WTC11 (cell line): ENCODE measurements at regions not wholly inside any gene's neighbourhood (a gene's known extent, or its start where the extent isn't known, plus 50 kb on each side); places are given as distances from the start of the nearest gene placed in this dataset.

Experiments used
- ATAC-seq: fragments of 200-7000 bp; cut with Tn5 transposase; 2 replicates; pipeline ENCODE4 v1.10.0; 2021; ENCODE audit warnings: mild to moderate bottlenecking, moderate library complexity
- CTCF ChIA-PET: fragments of 300-600 bp; sonication (Branson Sonifier 250); formaldehyde crosslinking; loops from one replicate; lab custom pipeline; 2021; ENCODE audit warnings: antibody characterized with exemption; lab: Charles Lee
- POLR2A ChIA-PET: fragments of 350-600 bp; sonication (Branson Sonifier 250); formaldehyde crosslinking; loops from one replicate; lab custom pipeline; 2021; ENCODE audit warnings: antibody characterized with exemption; lab: Charles Lee
- DNase-seq: peaks from one replicate; pipeline ENCODE4 v3.0.0; 2021; ENCODE audit warnings: low spot score
- H3K27ac Mint-ChIP-seq: 2 replicates; pipeline ENCODE4 v1.8.0; 2021; ENCODE audit warnings: mixed read lengths
- H3K27me3 Mint-ChIP-seq: 2 replicates; pipeline ENCODE4 v1.8.0; 2021; ENCODE audit warnings: low read depth, mild to moderate bottlenecking, moderate library complexity, mixed read lengths
- H3K36me3 Mint-ChIP-seq: 2 replicates; pipeline ENCODE4 v1.8.0; 2021; ENCODE audit warnings: mixed read lengths
- H3K4me1 Mint-ChIP-seq: 2 replicates; pipeline ENCODE4 v1.8.0; 2022; ENCODE audit warnings: mixed read lengths
- H3K4me3 Mint-ChIP-seq: 2 replicates; pipeline ENCODE4 v1.8.0; 2021; ENCODE audit warnings: mild to moderate bottlenecking, moderate library complexity, mixed read lengths
- H3K9me3 Mint-ChIP-seq: 2 replicates; pipeline ENCODE4 v1.8.0; 2021; ENCODE audit warnings: mixed read lengths
- FOXP1 ChIP-seq: sonication (generic); formaldehyde crosslinking; IDR thresholded peaks from 2 replicates; pipeline ENCODE4 v1.8.0; 2022; ENCODE audit warnings: missing genetic modification reagents, mild to moderate bottlenecking, moderate library complexity, borderline replicate concordance
- GABPB1 ChIP-seq: sonication (generic); formaldehyde crosslinking; IDR thresholded peaks from 2 replicates; pipeline ENCODE4 v1.8.1; 2023; ENCODE audit warnings: mild to moderate bottlenecking, missing genetic modification reagents
- GTF2I ChIP-seq: fragments of 250-450 bp; sonication (Bioruptor Pico); conservative IDR thresholded peaks from 2 replicates; pipeline ENCODE4 v1.4.0; 2021; ENCODE audit warnings: mild to moderate bottlenecking
- JUN ChIP-seq: sonication (generic); formaldehyde crosslinking; IDR thresholded peaks from 2 replicates; pipeline ENCODE4 v1.8.0; 2023; ENCODE audit warnings: mild to moderate bottlenecking, missing genetic modification reagents
- MYBL2 ChIP-seq: sonication (generic); formaldehyde crosslinking; IDR thresholded peaks from 2 replicates; pipeline ENCODE4 v1.8.1; 2023; ENCODE audit warnings: mild to moderate bottlenecking, moderate library complexity, missing genetic modification reagents
- NFYB ChIP-seq: sonication (generic); formaldehyde crosslinking; conservative IDR thresholded peaks from 2 replicates; pipeline ENCODE4 v1.8.0; 2022; ENCODE audit warnings: low read depth, missing genetic modification reagents
- SOX15 ChIP-seq: fragments of 250-450 bp; sonication (Bioruptor Pico); IDR thresholded peaks from 2 replicates; pipeline ENCODE4 v1.9.0; 2021; ENCODE audit warnings: mild to moderate bottlenecking
- TEAD1 ChIP-seq: sonication (generic); formaldehyde crosslinking; IDR thresholded peaks from 2 replicates; pipeline ENCODE4 v1.8.0; 2022; ENCODE audit warnings: mild to moderate bottlenecking, missing genetic modification reagents
- ZNF219 ChIP-seq: sonication (generic); formaldehyde crosslinking; IDR thresholded peaks from 2 replicates; pipeline ENCODE4 v1.8.0; 2023; ENCODE audit warnings: missing genetic modification reagents, mild to moderate bottlenecking, borderline replicate concordance
- ZNF232 ChIP-seq: sonication (generic); formaldehyde crosslinking; IDR thresholded peaks from 2 replicates; pipeline ENCODE4 v1.8.0; 2022; ENCODE audit warnings: mild to moderate bottlenecking, missing genetic modification reagents
- ZNF317 ChIP-seq: sonication (generic); formaldehyde crosslinking; IDR thresholded peaks from 2 replicates; pipeline ENCODE4 v1.8.1; 2023; ENCODE audit warnings: low read depth, mild to moderate bottlenecking, moderate library complexity, missing genetic modification reagents, borderline replicate concordance
- TF ChIP-seq, protein P1 (sequence below): sonication (generic); formaldehyde crosslinking; IDR thresholded peaks from 2 replicates; pipeline ENCODE4 v1.8.1; 2023; ENCODE audit warnings: mild to moderate bottlenecking, missing genetic modification reagents, borderline replicate concordance
- TF ChIP-seq, protein P2 (sequence below): sonication (generic); formaldehyde crosslinking; IDR thresholded peaks from 2 replicates; pipeline ENCODE4 v1.8.1; 2022; ENCODE audit warnings: missing genetic modification reagents, borderline replicate concordance
- TF ChIP-seq, protein P3 (sequence below): sonication (generic); formaldehyde crosslinking; conservative IDR thresholded peaks from 2 replicates; pipeline ENCODE4 v1.8.1; 2022; ENCODE audit warnings: mild to moderate bottlenecking, missing genetic modification reagents
- TF ChIP-seq, protein P4 (sequence below): fragments of 250-450 bp; sonication (Bioruptor Pico); IDR thresholded peaks from 2 replicates; pipeline ENCODE4 v2.1.2; 2022; ENCODE audit warnings: mild to moderate bottlenecking, moderate library complexity
- TF ChIP-seq, protein P5 (sequence below): sonication (generic); formaldehyde crosslinking; IDR thresholded peaks from 2 replicates; pipeline ENCODE4 v1.8.1; 2023; ENCODE audit warnings: mild to moderate bottlenecking, missing genetic modification reagents, moderate library complexity
- TF ChIP-seq, protein P6 (sequence below): sonication (generic); formaldehyde crosslinking; IDR thresholded peaks from 2 replicates; pipeline ENCODE4 v1.8.1; 2023; ENCODE audit warnings: mild to moderate bottlenecking, missing genetic modification reagents
- TF ChIP-seq, protein P7 (sequence below): sonication (generic); formaldehyde crosslinking; IDR thresholded peaks from 2 replicates; pipeline ENCODE4 v1.8.0; 2023; ENCODE audit warnings: missing genetic modification reagents

DNA sequence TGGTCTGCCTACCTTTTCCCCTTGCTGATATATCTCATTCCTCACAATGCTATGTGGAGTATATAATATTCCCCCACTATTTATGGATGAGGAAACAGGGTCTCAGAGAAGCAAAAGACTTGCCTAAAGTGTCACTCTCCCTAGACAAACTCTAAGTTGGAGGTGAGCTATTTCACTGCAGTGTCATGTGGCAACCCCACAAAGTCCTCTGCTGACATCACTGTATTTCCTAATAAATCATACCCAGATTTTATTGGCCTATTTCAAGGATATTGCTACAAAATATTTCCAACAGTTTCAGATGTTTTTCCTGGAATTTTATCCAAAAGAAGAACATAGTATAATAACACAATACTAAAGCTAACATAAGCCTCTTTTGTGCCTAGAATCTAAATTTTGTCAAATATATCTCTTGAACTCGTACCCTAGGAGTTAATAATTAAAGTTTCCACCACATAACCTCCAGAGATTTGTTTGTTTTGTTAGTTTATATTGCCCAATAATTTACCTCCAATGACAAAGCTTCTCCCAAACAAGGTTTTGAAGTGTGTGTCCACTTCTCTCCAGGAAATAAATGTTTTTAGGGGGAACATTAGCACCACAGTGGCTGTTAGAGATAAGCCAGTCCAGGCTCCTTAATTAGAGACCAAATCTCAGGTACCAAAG lies 215.1 kb downstream of the ASCL1 start (continued):
- TF ChIP-seq, protein P1, sequence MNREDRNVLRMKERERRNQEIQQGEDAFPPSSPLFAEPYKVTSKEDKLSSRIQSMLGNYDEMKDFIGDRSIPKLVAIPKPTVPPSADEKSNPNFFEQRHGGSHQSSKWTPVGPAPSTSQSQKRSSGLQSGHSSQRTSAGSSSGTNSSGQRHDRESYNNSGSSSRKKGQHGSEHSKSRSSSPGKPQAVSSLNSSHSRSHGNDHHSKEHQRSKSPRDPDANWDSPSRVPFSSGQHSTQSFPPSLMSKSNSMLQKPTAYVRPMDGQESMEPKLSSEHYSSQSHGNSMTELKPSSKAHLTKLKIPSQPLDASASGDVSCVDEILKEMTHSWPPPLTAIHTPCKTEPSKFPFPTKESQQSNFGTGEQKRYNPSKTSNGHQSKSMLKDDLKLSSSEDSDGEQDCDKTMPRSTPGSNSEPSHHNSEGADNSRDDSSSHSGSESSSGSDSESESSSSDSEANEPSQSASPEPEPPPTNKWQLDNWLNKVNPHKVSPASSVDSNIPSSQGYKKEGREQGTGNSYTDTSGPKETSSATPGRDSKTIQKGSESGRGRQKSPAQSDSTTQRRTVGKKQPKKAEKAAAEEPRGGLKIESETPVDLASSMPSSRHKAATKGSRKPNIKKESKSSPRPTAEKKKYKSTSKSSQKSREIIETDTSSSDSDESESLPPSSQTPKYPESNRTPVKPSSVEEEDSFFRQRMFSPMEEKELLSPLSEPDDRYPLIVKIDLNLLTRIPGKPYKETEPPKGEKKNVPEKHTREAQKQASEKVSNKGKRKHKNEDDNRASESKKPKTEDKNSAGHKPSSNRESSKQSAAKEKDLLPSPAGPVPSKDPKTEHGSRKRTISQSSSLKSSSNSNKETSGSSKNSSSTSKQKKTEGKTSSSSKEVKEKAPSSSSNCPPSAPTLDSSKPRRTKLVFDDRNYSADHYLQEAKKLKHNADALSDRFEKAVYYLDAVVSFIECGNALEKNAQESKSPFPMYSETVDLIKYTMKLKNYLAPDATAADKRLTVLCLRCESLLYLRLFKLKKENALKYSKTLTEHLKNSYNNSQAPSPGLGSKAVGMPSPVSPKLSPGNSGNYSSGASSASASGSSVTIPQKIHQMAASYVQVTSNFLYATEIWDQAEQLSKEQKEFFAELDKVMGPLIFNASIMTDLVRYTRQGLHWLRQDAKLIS, result no peak
- TF ChIP-seq, protein P2, sequence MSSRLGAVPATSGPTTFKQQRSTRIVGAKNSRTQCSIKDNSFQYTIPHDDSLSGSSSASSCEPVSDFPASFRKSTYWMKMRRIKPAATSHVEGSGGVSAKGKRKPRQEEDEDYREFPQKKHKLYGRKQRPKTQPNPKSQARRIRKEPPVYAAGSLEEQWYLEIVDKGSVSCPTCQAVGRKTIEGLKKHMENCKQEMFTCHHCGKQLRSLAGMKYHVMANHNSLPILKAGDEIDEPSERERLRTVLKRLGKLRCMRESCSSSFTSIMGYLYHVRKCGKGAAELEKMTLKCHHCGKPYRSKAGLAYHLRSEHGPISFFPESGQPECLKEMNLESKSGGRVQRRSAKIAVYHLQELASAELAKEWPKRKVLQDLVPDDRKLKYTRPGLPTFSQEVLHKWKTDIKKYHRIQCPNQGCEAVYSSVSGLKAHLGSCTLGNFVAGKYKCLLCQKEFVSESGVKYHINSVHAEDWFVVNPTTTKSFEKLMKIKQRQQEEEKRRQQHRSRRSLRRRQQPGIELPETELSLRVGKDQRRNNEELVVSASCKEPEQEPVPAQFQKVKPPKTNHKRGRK (CRISPR knock-in tag), result no peak

DNA sequence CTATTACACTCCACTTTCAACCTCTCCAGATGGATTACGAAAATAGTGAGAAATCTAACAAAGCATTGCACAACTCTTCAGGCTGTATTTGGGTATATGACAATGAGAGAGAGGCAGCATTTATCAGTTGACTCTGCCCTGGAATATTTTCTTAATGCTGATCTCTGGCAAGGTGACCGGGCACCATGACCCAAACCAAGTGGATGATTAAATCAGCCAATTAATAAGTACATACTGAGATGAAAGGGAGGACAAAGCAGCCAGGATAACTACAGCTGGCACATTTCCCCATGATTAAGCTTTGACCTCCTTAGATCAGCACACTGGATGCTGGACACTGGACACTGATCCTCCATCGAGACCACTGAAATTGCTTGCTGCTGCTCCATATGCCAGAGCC lies 218.2 kb downstream of the ASCL1 start:
- H3K4me1 Mint-ChIP-seq, result peaks cover 2% of the 10 kb centered on the region; the same call in 1 of the 2 replicates
- no peak overlapping the region for H3K27ac Mint-ChIP-seq
- CTCF ChIA-PET, result no interaction called here
- POLR2A ChIA-PET, result no interaction called here
- H3K36me3 Mint-ChIP-seq, result no peaks in the 10 kb centered on the region
- no peaks in the 10 kb centered on the region for H3K27me3 Mint-ChIP-seq
- DNase-seq (no peak), ATAC-seq (no peak)
- no peak for TF ChIP-seq FOXP1 (CRISPR knock-in tag)
- TF ChIP-seq, protein P3, sequence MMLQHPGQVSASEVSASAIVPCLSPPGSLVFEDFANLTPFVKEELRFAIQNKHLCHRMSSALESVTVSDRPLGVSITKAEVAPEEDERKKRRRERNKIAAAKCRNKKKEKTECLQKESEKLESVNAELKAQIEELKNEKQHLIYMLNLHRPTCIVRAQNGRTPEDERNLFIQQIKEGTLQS (CRISPR knock-in tag), result no peak
- TF ChIP-seq, protein P4, sequence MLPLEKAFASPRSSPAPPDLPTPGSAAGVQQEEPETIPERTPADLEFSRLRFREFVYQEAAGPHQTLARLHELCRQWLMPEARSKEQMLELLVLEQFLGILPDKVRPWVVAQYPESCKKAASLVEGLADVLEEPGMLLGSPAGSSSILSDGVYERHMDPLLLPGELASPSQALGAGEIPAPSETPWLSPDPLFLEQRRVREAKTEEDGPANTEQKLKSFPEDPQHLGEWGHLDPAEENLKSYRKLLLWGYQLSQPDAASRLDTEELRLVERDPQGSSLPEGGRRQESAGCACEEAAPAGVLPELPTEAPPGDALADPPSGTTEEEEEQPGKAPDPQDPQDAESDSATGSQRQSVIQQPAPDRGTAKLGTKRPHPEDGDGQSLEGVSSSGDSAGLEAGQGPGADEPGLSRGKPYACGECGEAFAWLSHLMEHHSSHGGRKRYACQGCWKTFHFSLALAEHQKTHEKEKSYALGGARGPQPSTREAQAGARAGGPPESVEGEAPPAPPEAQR (CRISPR knock-in tag), result no peak
- TF ChIP-seq NFYB, result no peak
- TF ChIP-seq TEAD1 (CRISPR knock-in tag), result no peak
- no peak for TF ChIP-seq GABPB1 (CRISPR knock-in tag)
- TF ChIP-seq MYBL2 (CRISPR knock-in tag), result no peak
- TF ChIP-seq, protein P5, sequence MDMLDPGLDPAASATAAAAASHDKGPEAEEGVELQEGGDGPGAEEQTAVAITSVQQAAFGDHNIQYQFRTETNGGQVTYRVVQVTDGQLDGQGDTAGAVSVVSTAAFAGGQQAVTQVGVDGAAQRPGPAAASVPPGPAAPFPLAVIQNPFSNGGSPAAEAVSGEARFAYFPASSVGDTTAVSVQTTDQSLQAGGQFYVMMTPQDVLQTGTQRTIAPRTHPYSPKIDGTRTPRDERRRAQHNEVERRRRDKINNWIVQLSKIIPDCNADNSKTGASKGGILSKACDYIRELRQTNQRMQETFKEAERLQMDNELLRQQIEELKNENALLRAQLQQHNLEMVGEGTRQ (CRISPR knock-in tag), result no peak
- TF ChIP-seq, protein P6, sequence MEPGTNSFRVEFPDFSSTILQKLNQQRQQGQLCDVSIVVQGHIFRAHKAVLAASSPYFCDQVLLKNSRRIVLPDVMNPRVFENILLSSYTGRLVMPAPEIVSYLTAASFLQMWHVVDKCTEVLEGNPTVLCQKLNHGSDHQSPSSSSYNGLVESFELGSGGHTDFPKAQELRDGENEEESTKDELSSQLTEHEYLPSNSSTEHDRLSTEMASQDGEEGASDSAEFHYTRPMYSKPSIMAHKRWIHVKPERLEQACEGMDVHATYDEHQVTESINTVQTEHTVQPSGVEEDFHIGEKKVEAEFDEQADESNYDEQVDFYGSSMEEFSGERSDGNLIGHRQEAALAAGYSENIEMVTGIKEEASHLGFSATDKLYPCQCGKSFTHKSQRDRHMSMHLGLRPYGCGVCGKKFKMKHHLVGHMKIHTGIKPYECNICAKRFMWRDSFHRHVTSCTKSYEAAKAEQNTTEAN, result no peak
- H3K4me3 Mint-ChIP-seq, result no peak overlapping the region
- no peaks in the 10 kb centered on the region for H3K9me3 Mint-ChIP-seq

DNA sequence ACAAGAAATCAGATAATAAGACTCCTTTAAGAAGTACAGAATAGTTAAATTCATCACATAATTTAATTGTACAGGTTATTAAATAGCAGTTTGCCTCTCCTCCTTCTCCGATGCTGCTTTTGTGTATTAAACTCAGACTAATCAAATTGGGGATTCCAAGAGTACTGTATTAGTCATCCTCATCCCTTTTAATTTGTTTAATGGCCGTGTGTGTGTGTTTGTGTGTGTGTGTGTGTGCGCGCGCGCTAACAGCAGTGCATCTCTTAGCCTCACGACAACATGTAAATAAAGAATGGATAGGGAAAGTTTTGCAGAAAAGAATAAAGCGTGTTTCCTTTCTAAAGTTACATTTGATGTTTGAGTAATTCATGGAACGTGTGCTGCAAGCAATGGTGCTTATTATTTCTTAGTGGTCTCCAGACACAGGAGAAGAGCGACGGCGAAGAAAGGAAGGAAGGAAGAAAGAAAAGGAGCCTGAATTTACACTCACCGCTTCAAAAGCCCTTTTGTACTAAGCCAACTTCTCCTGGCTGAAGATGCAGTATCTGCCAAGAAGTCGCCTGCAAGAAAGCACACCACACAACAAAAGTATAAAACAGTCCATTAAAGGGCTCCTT lies 220.3 kb downstream of the ASCL1 start:
- Mint-ChIP-seq H3K36me3 (no peaks in the 10 kb centered on the region), H3K27ac (no peak overlapping the region), H3K4me1 (peaks cover 2% of the 10 kb centered on the region; the same call in 1 of the 2 replicates), H3K27me3 (no peaks in the 10 kb centered on the region), H3K4me3 (no peak overlapping the region), H3K9me3 (no peaks in the 10 kb centered on the region)
- ATAC-seq (no peak), DNase-seq (no peak)
- ChIA-PET CTCF (no interaction called here), POLR2A (no interaction called here)
- TF ChIP-seq ZNF317 (CRISPR knock-in tag) (no peak), ZNF219 (CRISPR knock-in tag) (no peak), GTF2I (CRISPR knock-in tag) (no peak), JUN (no peak), ZNF232 (CRISPR knock-in tag) (no peak), SOX15 (CRISPR knock-in tag) (no peak)
- TF ChIP-seq, protein P7, sequence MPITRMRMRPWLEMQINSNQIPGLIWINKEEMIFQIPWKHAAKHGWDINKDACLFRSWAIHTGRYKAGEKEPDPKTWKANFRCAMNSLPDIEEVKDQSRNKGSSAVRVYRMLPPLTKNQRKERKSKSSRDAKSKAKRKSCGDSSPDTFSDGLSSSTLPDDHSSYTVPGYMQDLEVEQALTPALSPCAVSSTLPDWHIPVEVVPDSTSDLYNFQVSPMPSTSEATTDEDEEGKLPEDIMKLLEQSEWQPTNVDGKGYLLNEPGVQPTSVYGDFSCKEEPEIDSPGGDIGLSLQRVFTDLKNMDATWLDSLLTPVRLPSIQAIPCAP (CRISPR knock-in tag), result no peak
- TF ChIP-seq, protein P5 (CRISPR knock-in tag), result no peak
